Stimulated activated CD8-positive, alpha-beta memory T cell treated with anti-CD3 and anti-CD28 coated beads, Interleukin-15, amount 100 ng/mL, for 48 hours (primary cell): ENCODE measurements at regions not wholly inside any gene's neighbourhood (a gene's known extent, or its start where the extent isn't known, plus 50 kb on each side); places are given as distances from the start of the nearest gene placed in this dataset.

Experiments
- DNase-seq, 2 donors: peaks; one replicate each; pipeline ENCODE4 v3.0.0-alpha.2; 2020; ENCODE audit warnings: low read depth in 2 of 2

DNA sequence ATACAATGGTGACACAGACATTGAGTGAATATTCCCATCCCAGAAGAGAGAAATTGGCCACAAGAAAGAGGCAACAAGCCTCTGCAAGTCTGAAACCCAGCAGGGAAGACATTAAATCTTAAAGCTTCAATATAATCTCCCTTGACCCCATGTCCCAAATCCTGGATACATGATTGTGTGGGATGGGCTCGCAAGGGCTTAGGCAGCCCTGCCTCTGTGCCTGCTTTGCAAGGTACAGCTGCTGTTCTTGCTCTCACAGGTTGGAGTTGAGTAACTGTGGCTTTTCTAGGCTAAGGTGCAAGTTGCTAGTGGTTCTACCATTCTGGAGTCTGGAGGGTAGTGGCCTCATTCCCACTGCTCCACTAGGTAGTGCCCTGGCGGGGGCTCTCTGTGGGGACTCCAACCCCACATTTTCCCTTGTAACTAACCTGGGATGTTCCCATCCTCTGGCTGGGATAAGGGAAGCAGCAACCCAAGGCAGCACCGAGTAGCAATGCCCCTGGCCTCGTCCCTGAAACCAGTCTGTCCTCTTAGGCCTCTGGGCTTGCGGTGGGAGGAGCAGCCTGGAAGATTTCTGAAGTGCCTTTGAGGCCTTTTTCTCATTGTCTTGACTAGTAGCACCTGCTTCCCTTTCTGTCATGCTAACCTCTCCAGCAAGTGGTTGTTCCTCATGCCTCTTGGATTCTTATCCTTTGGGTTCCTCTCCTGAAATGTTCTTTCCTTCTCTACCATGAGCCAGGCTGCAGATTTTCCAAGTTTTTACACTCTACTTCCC, 90.0 kb downstream of the FAM174B start:
- DNase-seq = no peak

DNA sequence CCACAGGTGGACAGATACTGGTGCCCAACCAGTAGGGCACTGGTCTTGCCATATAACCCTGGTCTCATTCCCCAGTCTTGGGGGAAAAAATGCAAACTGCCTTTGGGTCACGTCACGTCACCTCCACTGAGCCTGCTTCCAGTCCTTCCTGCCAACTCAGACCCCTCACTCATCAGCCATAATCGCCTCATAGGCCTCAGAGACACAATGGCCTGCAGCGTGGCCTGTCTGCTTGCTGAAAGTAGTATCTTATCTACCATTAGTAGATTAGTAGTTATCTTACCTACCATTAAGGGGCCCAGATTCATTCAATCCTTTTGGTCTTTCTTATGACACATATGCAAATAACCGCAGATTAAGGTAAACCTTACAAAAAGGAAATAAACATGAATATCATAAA, 93.8 kb downstream of the FAM174B start:
- no peak for DNase-seq

DNA sequence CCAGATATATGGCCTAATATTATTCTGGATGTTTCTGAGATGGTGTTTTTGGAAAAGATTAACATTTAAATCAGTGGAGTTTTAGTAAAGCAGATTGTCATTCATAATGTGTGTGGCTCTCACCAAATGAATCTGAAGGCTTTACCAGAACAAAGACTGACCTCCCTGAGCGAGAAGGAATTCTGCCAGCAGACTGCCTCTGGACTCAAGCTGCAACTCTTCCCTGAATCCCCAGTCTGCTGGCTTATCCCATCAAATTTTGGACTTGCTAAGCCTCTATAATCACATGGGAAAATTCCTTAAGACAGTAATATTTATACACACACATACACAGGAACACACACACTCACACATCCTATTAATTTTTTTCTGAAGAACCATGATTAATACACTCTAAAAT, 102.3 kb downstream of the FAM174B start:
- no peak for DNase-seq

DNA sequence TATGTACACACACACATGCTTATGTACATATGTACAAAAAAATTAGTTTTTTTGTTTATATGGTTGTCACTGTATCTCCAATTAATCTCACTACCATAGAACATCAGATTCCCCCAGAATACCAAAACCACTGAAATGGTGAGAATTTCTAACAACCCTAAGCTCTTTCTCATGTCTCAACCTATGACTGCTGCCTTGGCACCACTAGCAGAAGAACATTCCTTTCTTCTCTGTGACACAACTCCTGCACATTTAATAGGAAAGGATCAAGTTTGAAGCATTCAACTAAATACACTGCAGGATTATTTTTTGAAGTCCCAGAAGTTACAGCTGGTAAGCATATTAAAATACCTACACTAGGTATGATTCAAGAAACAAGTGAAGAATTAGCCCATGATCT, 109.6 kb downstream of the FAM174B start:
- DNase-seq = no peak

DNA sequence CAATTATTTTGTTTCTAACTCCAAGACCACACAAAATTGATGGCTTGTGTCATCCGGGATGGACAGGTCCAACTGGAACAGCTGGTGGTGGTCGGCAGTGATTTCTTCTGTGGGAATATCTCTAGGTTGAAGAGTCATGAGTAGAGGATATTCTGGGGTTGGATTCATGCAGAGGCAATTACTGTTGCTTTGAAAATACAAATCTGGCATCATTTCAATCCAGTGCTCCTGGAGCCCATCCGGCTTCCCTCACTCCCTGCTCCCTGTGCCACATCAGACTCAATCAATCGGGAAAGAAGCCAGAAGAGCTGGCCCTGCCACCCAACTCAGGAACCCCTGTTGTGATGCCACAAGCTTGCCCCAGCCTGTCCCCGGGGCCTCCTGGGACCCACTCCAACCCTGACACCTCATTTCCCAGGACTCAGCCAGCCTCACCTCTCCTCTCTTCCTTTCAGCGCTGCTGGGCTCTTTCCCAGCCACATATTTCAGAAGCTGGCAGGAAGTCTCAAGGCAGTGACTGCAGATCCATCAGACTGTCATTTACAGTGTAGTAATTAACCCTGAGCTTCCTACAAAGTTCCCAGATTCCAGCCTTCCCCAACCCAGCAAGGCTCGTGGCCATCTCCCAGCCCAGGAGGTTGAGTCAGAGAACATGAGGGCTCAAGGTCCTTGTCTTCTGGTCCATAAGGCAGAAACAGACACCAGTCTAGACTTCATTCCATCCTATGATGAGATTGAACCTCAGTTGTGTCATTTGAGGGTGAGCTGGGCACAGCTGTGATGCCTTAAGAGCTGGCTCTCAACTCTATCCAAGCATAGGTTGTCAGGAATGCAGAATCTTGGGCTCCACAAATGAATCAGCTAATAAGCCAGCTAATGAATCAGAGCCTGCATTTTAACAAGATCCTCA, 114.0 kb downstream of the FAM174B start:
- no peak for DNase-seq

DNA sequence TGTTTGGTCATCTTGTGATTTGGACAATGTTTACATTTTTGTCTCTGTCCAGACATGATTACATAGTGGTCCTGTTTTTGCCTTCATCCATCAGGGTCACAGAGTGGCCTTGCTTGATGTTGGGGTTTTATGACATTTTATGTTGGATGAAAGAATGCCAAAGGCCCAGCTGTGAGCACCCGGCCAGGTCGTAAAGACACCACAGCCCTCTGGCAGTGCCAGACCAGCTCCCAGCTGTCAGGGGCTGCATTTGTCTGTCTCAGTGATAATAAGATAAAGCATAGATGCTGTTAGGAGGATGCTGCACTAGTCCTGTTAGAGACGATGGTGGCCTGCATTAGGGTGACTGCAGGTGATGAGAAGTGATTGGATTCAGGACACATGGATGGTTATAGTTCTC, 117.5 kb downstream of the FAM174B start:
- no peak for DNase-seq

DNA sequence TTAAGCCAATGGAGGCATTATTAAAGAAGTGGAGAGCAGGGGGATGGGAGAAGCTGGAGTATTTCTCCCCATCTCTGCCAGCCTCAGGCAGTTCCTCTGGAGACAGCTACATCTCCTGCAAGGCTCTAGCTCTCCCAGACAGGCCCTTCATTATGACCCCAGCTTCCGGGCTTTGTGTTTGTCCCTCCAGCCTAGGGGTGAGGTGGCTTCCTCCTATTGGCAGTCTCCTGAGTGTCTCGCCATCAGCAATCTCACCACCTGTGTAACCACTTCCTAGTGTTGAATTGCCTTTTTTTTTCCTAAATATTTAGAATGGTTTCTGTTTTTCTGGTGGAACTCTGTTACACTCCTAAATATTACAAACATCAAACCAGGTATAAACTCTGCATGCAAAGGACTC, 122.3 kb downstream of the FAM174B start:
- DNase-seq = no peak

DNA sequence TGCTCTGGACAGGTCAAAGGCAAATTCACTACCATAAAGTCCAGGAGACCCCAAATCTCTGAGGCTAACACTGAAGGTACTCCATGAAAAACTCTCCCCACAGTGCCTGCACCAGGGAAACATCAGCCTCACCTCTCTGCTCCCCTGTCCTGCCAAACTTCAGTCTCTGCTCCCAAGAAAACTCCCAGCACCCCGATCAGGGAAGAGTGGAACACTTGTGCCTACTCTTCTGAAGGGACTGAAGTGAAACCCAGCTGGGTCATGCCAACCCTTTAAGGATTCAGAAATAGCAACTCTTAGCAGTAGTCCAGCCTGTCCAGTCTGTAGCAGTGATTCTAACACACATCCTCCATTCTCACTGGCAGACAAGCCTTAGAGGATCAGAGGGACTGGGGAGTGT, 124.2 kb downstream of the FAM174B start:
- no peak for DNase-seq

DNA sequence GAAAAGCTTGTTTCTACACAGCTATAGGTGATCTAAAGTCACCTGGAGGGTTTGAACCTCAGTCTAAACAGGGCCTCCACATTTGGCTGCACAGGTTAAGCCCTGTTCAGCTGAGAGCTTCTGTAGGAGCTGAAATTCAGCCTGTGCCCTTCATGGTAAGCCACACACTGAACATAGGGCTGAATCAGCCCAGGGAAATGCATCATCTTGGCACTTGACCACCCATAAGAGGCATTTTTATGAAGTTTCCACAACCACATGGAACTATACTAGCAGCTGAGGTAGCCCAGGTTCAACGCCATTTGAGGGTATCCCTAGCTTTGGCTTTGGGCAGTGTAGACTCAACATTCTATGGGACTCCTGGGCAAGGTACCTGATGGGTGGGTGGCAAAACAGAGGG, 126.8 kb downstream of the FAM174B start:
- DNase-seq = no peak

DNA sequence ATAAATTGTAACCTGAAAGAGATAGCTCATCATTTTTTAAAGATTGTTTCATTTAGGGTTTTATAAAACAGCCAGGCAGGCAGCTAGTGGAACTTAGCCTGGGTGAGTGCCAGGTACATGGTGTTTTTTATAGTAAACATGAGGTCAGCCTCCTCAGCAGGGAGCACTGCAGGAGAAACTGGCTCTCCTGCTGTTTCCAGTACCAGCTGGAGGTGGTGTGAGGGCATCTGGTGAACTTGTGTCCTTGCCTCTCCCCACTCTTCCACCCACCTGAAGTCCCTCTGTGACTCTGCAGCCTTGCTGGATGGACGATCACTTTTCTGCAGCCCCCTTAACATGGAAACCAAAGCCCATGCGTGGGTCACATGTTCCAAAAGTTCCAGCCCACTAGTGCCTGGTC, 128.4 kb downstream of the FAM174B start:
- no peak for DNase-seq

DNA sequence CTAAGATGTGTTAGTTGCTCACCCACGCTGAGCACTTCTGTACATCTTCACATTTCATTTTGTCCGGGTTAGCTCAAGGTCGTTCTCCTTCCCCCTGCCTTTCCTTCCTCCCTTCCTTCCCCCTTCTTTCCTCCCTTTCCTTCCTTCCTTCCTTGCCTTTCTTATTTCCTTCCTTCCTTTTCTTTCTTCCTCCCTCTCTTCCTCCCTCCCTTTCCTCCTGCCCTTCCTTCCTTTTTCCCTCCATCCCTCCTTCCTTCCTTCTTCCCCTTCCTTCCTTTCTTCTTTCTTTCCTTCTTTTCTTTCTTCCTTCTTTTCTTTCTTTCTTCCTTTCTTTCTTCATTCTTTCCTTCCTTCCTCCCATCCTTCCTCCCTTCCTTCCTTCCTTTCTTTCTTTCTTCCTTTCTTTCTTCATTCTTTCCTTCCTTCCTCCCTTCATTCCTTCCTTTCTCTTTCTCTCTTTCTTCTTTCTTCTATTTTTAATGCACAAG, 129.8 kb downstream of the FAM174B start:
- no peak for DNase-seq

DNA sequence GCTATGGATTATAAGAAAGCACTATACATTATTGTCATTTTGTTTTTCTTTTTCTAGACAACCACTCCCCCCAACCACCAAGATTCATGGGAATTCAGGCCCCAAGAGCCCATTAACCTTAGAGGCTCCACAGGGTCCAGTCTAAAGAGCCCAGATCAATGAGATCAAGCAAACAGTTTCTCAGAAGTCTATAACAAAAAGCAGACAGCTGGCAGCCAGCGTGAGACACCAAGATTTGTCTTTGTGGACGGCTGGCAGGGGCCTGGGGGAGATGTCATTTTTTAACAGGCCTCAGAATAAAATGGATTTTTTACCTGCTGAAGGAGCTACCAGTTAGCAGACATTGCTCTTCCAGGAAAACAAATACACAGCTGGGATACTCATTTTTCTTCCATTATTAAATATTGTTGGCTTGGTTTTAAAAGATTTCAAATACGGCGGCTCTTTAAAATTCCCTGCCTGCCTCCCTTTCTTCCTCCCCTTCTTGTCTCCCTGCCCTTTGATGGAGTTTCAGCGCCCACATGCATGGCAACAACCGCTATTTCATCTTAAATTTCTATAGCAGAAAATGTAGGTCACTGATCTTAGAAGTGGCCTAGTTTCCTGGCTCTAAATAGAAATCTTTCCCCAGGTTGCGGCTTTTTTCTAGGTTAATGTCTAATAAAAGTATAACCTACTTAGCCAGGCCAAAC, 130.6 kb downstream of the FAM174B start:
- DNase-seq = no peak

DNA sequence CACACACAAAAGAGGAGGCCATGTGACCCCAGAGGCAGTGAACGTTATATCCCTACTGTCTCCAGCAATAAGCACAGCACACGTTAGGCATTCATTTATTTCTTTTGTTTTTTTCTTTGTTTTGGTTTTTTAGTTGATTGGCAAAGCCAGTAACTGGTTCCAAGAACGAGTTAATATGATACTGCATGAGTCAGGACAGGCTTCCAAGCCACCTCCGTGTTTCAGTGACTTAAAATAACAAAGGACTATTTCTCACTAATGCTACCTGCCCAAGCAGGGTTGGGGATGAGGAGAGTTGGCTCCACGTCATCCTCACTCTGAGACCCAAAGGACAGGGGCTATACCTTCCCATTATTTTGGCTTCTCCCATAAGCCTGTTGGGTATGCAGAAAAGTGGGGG, 130.5 kb downstream of the ST8SIA2 start:
- no peak for DNase-seq

DNA sequence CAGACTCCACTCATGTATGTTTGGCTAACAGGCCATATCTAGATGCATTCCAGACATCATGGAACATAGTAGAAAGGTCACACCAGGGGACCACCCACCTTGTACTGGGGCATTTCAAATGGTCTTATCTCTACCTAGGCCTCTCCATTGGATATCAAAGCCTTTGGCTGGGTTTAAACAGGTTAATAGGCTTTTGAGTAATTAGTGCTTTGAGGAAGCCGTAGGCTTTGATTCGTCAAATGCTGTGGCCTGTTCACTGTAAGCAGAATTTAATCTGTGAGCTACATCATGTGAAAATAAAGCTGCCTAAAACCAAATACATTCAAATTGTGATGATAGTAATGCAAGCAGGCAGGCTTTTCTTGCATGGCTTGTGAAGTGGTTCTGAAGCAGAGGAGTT, 129.5 kb downstream of the ST8SIA2 start:
- no peak for DNase-seq

DNA sequence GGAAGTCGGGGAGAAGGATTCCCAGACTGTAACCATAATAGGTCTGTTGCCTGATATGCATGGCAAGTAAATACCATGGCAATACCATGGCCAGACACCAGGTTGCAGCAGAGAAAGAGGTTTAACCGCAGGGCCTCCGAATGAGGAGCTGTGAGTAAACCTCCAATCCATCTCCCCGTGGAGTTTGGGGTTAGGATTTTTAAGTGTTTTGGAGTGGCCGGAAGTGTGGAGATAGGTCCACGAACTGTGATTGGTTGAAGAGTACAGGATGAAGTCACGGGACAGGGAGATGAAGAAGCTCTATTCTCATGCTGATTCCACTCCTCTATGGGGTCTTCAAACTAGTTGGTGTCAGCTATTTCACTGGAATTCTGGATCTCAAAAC, 127.9 kb downstream of the ST8SIA2 start:
- peak; percentile 4 to 20 for DNase-seq

DNA sequence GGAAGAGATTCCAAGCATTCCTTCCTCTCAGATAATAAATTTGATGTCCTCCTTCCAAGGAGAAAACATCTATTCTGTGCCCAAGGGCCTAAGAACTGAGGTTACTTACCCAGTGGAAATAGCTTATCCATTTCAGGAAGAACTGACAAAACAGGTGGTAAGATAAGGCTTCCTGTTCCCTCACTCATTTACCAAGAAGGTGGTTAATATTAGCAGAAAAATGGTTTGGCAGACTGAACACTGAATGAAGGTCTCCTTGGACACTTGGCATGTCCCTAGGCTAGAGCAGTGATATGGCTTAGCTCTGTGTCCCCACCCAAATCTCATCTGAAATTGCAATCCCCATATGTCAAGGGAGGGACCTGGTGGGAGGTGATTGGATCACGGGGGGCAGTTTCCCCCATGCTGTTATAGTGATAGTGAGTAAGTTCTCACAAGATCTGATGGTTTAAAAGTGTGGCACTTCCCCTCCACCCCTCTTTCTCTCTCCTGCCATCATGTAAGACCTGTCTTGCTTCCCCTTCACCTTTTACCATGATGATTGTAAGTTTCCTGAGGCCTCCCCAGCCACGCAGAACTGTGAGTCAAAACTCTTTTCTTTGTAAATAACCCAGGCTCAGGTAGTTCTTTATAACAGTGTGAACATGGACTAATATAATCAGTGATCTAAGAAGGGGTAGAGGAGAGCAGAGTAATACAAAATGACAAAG, 127.4 kb downstream of the ST8SIA2 start:
- no peak for DNase-seq

DNA sequence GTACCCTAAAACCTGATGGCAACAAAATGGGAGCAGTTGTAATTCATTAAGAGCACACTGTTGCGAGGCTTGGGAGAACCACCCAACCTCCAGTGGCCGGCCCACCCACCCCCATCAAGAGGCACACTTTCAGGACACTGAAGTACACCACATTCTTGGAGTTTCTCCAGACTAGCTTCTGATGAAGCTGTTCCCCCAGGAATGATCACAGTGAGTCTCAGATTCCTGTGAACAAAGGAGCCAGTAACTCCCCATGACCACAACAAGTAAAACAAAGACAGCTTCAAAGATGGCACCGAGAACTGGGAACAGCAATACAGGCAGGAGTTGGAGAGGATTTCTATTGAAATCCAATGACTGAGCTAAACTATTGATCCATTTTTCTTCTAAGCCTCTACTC, 126.0 kb downstream of the ST8SIA2 start:
- no peak for DNase-seq
